Mesendoderm (in vitro differentiated cells): ENCODE measurements at regions not wholly inside any gene's neighbourhood (a gene's known extent, or its start where the extent isn't known, plus 50 kb on each side); places are given as distances from the start of the nearest gene placed in this dataset.

ENCODE experiments used
- DNase-seq: peaks from one replicate; pipeline ENCODE4 v3.0.0; 2013
- H2AK5ac ChIP-seq: 2 replicates; pipeline ENCODE4 v1.6.1; 2013; ENCODE audit warnings: low read length, inconsistent platforms
- H2BK120ac ChIP-seq: 2 replicates; pipeline ENCODE4 v1.6.1; 2013; ENCODE audit warnings: low read depth, mild to moderate bottlenecking, low read length, moderate library complexity, mixed read lengths
- H2BK15ac ChIP-seq: replicated peaks from 2 replicates; pipeline ENCODE4 v1.6.1; 2013; ENCODE audit warnings: low read depth, mild to moderate bottlenecking, moderate library complexity
- H2BK5ac ChIP-seq: 2 replicates; pipeline ENCODE4 v1.6.1; 2013; ENCODE audit warnings: low read length, inconsistent platforms
- H3K18ac ChIP-seq: 2 replicates; pipeline ENCODE4 v1.6.1; 2013; ENCODE audit warnings: mild to moderate bottlenecking, low read length, mixed read lengths
- H3K23ac ChIP-seq: one replicate; pipeline ENCODE4 v1.6.1; 2013; ENCODE audit warnings: low read length
- H3K27ac ChIP-seq: 2 replicates; pipeline ENCODE4 v1.5.1; 2013; ENCODE audit warnings: low read depth, mild to moderate bottlenecking, inconsistent platforms, low read length, moderate library complexity
- H3K27me3 ChIP-seq: 2 replicates; pipeline ENCODE4 v1.6.1; 2013; ENCODE audit warnings: low read length, control low read depth, mild to moderate bottlenecking, inconsistent platforms; ENCODE audit not compliant: insufficient read depth, poor library complexity
- H3K36me3 ChIP-seq: 2 replicates; pipeline ENCODE4 v1.6.1; 2013; ENCODE audit warnings: low read length, inconsistent platforms; ENCODE audit not compliant: control insufficient read depth, insufficient read depth
- H3K4ac ChIP-seq: one replicate; pipeline ENCODE4 v1.6.1; 2013; ENCODE audit warnings: low read depth, mild to moderate bottlenecking, low read length, moderate library complexity
- H3K4me1 ChIP-seq: 2 replicates; pipeline ENCODE4 v1.6.1; 2013; ENCODE audit warnings: low read depth, low read length, inconsistent platforms; ENCODE audit not compliant: control insufficient read depth
- H3K4me2 ChIP-seq: 2 replicates; pipeline ENCODE4 v1.6.1; 2013; ENCODE audit warnings: low read length
- H3K4me3 ChIP-seq: 2 replicates; pipeline ENCODE4 v1.5.1; 2013; ENCODE audit warnings: mild to moderate bottlenecking, low read length
- H3K56ac ChIP-seq: one replicate; pipeline ENCODE4 v1.6.1; 2013; ENCODE audit warnings: low read length
- H3K79me1 ChIP-seq: 2 replicates; pipeline ENCODE4 v1.6.1; 2013; ENCODE audit warnings: low read length, inconsistent platforms
- H3K79me2 ChIP-seq: 2 replicates; pipeline ENCODE4 v1.6.1; 2013; ENCODE audit warnings: mild to moderate bottlenecking, low read length; ENCODE audit not compliant: control insufficient read depth, insufficient read depth
- H3K9ac ChIP-seq: 2 replicates; pipeline ENCODE4 v1.6.1; 2013; ENCODE audit warnings: low read length, inconsistent platforms
- H4K5ac ChIP-seq: one replicate; pipeline ENCODE4 v1.6.1; 2013; ENCODE audit warnings: low read length
- H4K8ac ChIP-seq: one replicate; pipeline ENCODE4 v1.6.1; 2013; ENCODE audit warnings: low read depth, mild to moderate bottlenecking, control low read depth, low read length, moderate library complexity
- WGBS: extraction: QIAGEN DNeasy Blood & Tissue Kit; methylation state at CpG from one replicate; pipeline ENCODE4 v1.1.7; 2013; ENCODE audit warnings: low lambda C conversion rate, missing lambda C conversion rate; ENCODE audit not compliant: insufficient coverage; ENCODE audit errors: extremely low coverage; 5-methylcytosine and 5-hydroxymethylcytosine counted together

DNA sequence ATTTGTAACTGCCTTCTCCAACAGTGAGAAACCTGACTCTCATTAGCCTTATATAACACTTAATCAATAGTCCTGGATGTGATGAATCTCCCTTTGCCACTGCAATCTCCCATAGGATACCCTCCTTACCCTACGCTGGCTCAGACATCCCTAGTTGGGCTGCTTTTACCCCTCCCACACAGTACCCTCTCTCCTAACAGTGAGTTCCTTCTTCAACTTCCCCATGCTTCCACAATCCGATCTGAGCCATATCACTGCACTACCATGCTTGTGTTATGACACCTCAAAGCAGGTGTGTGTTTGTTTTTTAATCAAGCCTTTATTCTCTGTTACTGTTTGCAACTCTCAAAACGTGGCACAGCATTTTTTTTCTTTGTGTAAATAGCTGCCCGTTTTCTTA is 60.5 kb upstream of the C9orf72 start:
- WGBS = no CpG with 5 or more reads among the region's 4 CpGs
- Histone ChIP-seq H2BK120ac (no peak overlapping the region), H3K4ac (no peak overlapping the region), H2BK5ac (no peak overlapping the region), H3K9ac (no peak overlapping the region), H2AK5ac (no peak overlapping the region), H3K27ac (no peak overlapping the region), H4K8ac (no peak overlapping the region), H3K18ac (no peak overlapping the region), H3K27me3 (no peaks in the 10 kb centered on the region), H3K4me1 (no peaks in the 10 kb centered on the region), H3K56ac (no peak overlapping the region), H3K23ac (no peak overlapping the region), H3K79me1 (no peaks in the 10 kb centered on the region), H3K36me3 (no peaks in the 10 kb centered on the region), H2BK15ac (no peak overlapping the region), H3K79me2 (no peaks in the 10 kb centered on the region), H3K4me3 (no peak overlapping the region), H4K5ac (no peak overlapping the region), H3K4me2 (no peak overlapping the region)
- no peak for DNase-seq

DNA sequence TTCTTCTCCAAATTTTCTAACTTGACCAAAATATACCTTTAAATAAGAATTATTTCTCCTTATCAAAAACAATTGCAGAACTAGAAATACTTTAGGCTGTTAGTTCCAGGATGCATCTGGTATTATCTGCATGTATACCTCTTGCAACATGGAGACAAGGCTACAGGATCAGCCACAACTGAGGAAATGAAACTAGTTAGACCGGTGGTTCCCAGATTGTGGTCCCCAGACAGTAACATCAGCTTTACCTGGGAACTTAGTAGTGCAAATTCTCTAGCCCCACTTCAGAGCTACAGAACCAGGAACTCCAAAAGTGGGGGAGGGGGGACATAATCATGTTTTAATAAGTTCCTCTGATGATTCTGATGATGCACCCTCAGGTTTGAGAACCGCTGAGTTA is 61.6 kb upstream of the C9orf72 start:
- Histone ChIP-seq H2BK15ac (no peak overlapping the region), H4K5ac (no peak overlapping the region), H3K4me3 (no peak overlapping the region), H2BK5ac (no peak overlapping the region), H3K79me2 (no peaks in the 10 kb centered on the region), H2BK120ac (no peak overlapping the region), H3K4ac (no peak overlapping the region), H3K36me3 (no peaks in the 10 kb centered on the region), H3K4me2 (no peak overlapping the region), H3K27me3 (no peaks in the 10 kb centered on the region), H3K23ac (no peak overlapping the region), H3K79me1 (no peaks in the 10 kb centered on the region), H3K18ac (no peak overlapping the region), H3K56ac (no peak overlapping the region), H2AK5ac (no peak overlapping the region), H4K8ac (no peak overlapping the region), H3K27ac (no peak overlapping the region), H3K9ac (no peak overlapping the region), H3K4me1 (no peaks in the 10 kb centered on the region)
- WGBS = no CpG with 5 or more reads among the region's 2 CpGs
- DNase-seq = no peak

DNA sequence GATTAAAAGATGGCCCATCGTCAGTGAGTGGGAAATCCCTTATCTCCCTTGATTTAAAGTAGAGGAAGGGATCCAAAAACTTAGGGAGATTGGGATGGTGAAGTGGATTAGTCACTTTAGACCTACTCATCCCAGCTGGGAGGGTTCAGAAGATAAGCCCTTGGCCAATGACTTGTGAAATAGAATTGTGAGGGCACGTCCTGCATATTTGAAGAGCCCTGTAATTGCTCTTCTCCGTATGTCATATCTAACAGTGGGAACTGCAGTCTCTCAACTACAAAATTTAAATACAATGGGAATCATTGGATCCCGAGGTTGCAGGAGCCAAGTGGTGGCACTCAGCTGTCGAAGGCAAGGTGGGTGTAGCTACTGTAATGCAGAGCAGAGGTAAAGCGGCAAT is 65.4 kb upstream of the C9orf72 start:
- H3K4me3 ChIP-seq = no peak overlapping the region
- H3K4ac ChIP-seq = no peak overlapping the region
- no peak overlapping the region for H3K23ac ChIP-seq
- no peaks in the 10 kb centered on the region for H3K79me1 ChIP-seq
- H2AK5ac ChIP-seq = no peak overlapping the region
- H2BK5ac ChIP-seq = no peak overlapping the region
- H4K8ac ChIP-seq = no peak overlapping the region
- H3K27ac ChIP-seq = no peak overlapping the region
- no peak overlapping the region for H3K4me2 ChIP-seq
- H3K79me2 ChIP-seq = no peaks in the 10 kb centered on the region
- no peaks in the 10 kb centered on the region for H3K4me1 ChIP-seq
- H3K36me3 ChIP-seq = no peaks in the 10 kb centered on the region
- no peaks in the 10 kb centered on the region for H3K27me3 ChIP-seq
- H3K56ac ChIP-seq = no peak overlapping the region
- H4K5ac ChIP-seq = no peak overlapping the region
- no peak overlapping the region for H2BK15ac ChIP-seq
- H2BK120ac ChIP-seq = no peak overlapping the region
- H3K18ac ChIP-seq = no peak overlapping the region
- no peak overlapping the region for H3K9ac ChIP-seq
- no CpG with 5 or more reads among the region's 6 CpGs for WGBS
- peak; percentile 69 for DNase-seq

DNA sequence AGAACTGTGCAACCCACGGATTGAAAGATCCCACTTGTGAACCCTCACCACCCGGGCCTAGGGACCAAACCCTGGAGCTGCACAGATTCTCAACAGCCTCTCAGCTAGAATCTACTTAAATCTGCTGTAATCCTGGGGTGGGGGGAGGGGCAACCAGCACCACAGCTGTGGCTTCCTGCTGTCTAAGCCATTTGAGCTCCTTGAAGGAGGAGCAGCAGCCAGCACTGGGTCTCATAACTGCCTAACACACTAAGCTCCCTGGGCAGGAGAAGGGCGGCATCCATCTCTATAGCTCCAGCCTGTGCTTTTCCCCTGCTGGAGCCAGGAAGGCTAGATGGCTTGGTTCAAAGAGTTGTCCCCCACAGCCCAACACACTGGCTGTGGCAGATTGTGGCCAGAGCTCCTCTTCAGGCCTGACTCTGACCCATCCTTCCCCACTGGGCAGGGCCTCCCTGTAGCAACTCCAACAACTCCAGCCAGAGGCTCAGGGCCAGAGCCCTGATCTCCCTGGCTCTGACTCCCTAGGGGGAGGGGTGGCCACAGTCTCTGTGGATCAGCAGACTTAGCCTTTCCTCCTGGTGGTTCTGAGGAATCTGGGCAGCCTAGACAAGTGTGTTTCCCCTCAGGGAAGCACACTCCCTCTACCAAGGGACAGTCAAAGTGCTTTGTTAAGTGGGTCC is 72.0 kb upstream of the C9orf72 start:
- WGBS = no CpG with 5 or more reads among the region's 3 CpGs
- H3K79me2 ChIP-seq = no peaks in the 10 kb centered on the region
- DNase-seq = peak; percentile 44

DNA sequence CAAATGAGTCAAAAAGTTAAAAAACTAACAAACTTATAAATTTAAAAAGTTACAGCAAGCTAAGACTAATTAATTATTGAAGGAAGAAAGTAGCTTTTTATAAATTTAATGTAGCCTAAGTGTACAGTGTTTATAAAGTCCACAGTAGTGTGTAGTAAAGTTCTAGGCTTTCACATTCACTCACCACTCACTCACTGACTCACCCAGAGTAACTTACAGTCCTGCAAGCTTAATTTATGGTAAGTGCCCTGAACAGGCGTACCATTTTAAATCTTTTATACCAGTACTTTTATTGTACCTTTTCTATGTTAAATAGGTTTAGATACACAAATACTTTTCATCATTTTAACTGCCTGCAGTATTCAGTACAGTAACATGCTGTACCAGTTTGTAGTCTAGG is 80.0 kb upstream of the C9orf72 start:
- H3K27ac ChIP-seq = no peak overlapping the region
- no peak overlapping the region for H2BK5ac ChIP-seq
- no CpG with 5 or more reads among the region's 1 CpG for WGBS
- no peak overlapping the region for H3K9ac ChIP-seq
- H4K5ac ChIP-seq = no peak overlapping the region
- no peak overlapping the region for H2BK120ac ChIP-seq
- H3K4me2 ChIP-seq = no peak overlapping the region
- no peak overlapping the region for H4K8ac ChIP-seq
- H2BK15ac ChIP-seq = no peak overlapping the region
- no peaks in the 10 kb centered on the region for H3K36me3 ChIP-seq
- H3K23ac ChIP-seq = no peak overlapping the region
- H3K4me3 ChIP-seq = no peak overlapping the region
- DNase-seq = no peak
- H3K4ac ChIP-seq = no peak overlapping the region
- no peaks in the 10 kb centered on the region for H3K4me1 ChIP-seq
- no peaks in the 10 kb centered on the region for H3K79me1 ChIP-seq
- no peaks in the 10 kb centered on the region for H3K27me3 ChIP-seq
- H2AK5ac ChIP-seq = no peak overlapping the region
- no peaks in the 10 kb centered on the region for H3K79me2 ChIP-seq
- H3K56ac ChIP-seq = no peak overlapping the region
- H3K18ac ChIP-seq = no peak overlapping the region

More for the DNA sequence above, 72.0 kb upstream of the C9orf72 start:
- Histone ChIP-seq H3K36me3 (no peaks in the 10 kb centered on the region), H4K5ac (no peak overlapping the region), H3K4me3 (no peak overlapping the region), H2BK15ac (no peak overlapping the region), H3K4ac (no peak overlapping the region), H3K79me1 (no peaks in the 10 kb centered on the region), H3K23ac (no peak overlapping the region), H3K18ac (no peak overlapping the region), H3K27me3 (no peaks in the 10 kb centered on the region), H3K9ac (no peak overlapping the region), H2BK5ac (no peak overlapping the region), H2BK120ac (no peak overlapping the region), H3K27ac (no peak overlapping the region), H4K8ac (no peak overlapping the region), H3K4me2 (no peak overlapping the region), H3K4me1 (no peaks in the 10 kb centered on the region), H3K56ac (no peak overlapping the region), H2AK5ac (no peak overlapping the region)

DNA sequence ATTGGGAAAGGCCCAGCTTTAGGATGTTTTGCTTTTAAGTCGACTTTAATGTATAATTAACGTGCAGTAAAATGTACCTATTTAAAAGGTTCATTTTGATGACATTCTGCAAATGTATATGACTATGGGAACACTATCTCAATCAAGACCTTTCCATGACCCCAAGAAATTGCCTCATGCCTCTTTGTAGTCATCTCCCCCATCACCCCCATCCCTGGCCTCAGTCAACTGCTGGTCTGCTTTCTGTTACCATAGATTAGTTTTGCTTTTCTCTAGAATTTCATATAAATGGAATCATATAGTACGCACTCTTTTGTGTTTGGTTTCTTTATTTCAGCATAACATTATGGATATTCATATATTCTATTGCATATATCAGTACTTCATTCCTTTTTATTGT is 80.7 kb upstream of the C9orf72 start:
- no peak overlapping the region for H4K5ac ChIP-seq

More for the DNA sequence above, 80.7 kb upstream of the C9orf72 start:
- Histone ChIP-seq H3K27me3 (no peaks in the 10 kb centered on the region), H2BK15ac (no peak overlapping the region), H3K23ac (no peak overlapping the region), H3K56ac (no peak overlapping the region), H2AK5ac (no peak overlapping the region), H4K8ac (no peak overlapping the region), H2BK5ac (no peak overlapping the region), H3K9ac (no peak overlapping the region), H3K36me3 (no peaks in the 10 kb centered on the region), H3K4me2 (no peak overlapping the region), H3K4ac (no peak overlapping the region), H3K27ac (no peak overlapping the region), H3K79me2 (no peaks in the 10 kb centered on the region), H3K18ac (no peak overlapping the region), H3K4me1 (no peaks in the 10 kb centered on the region), H3K4me3 (no peak overlapping the region), H2BK120ac (no peak overlapping the region), H3K79me1 (no peaks in the 10 kb centered on the region)
- no peak for DNase-seq
- no CpG with 5 or more reads among the region's 3 CpGs for WGBS
